AG04450 (cell line): ENCODE measurements at regions not wholly inside any gene's neighbourhood (a gene's known extent, or its start where the extent isn't known, plus 50 kb on each side); places are given as distances from the start of the nearest gene placed in this dataset.

Source experiments
- CTCF ChIA-PET: fragments of 300-600, 350-600 bp; formaldehyde crosslinking; extraction: SDS; loops from one replicate; lab custom pipeline; 2022; ENCODE audit warnings: antibody characterized with exemption, inconsistent platforms; lab: Charles Lee
- POLR2A ChIA-PET: fragments of 350-600 bp; formaldehyde crosslinking; extraction: SDS; loops from one replicate; lab custom pipeline; 2021; ENCODE audit warnings: antibody characterized with exemption, inconsistent platforms; lab: Yijun Ruan, JAX
- DNase-seq: peaks from one replicate; pipeline ENCODE4 v3.0.0-alpha.2; 2011; ENCODE audit warnings: low read depth, low spot score
- H3K27ac ChIP-seq: one replicate; pipeline ENCODE4 v1.5.1; 2012; ENCODE audit warnings: low read depth, low read length, control low read depth
- H3K27me3 ChIP-seq: one replicate; pipeline ENCODE4 v1.6.0; 2012; ENCODE audit warnings: low read length; ENCODE audit not compliant: control insufficient read depth, insufficient read depth
- H3K4me3 ChIP-seq: 2 replicates; pipeline ENCODE4 v1.5.1; 2011; ENCODE audit warnings: mild to moderate bottlenecking, low read depth, low read length, control low read depth
- H3K9me3 ChIP-seq: 2 replicates; pipeline ENCODE4 v1.5.1; 2012; ENCODE audit warnings: low read length; ENCODE audit not compliant: control insufficient read depth, insufficient read depth
- CTCF ChIP-seq: IDR thresholded peaks from 2 replicates; pipeline ENCODE4 v1.5.1; 2011; ENCODE audit warnings: low read depth, low read length, control low read depth, inconsistent platforms

GRCh38 chr9:106620081-106620480 is 242.9 kb upstream of the ZNF462 start:
- H3K27me3 ChIP-seq, result no peaks in the 10 kb centered on the region
- H3K27ac ChIP-seq, result no peak overlapping the region
- no peak for TF ChIP-seq CTCF
- no peaks in the 10 kb centered on the region for H3K9me3 ChIP-seq
- ChIA-PET POLR2A (no interaction called here), CTCF (interaction anchor here (0.9 kb wide), 1 partner anchor 275 kb away, joined by 3 read pairs; no protein-coding TSS in a partner anchor)
- H3K4me3 ChIP-seq, result no peak overlapping the region
- DNase-seq, result no peak

- Histone ChIP-seq H3K27me3 (no peaks in the 10 kb centered on the region), H3K9me3 (no peaks in the 10 kb centered on the region), H3K4me3 (no peak overlapping the region), H3K27ac (no peak overlapping the region)
- no peak for DNase-seq
- ChIA-PET POLR2A (no interaction called here), CTCF (interaction anchor here (0.9 kb wide), 1 partner anchor 274 kb away, joined by 3 read pairs; no protein-coding TSS in a partner anchor)
- TF ChIP-seq CTCF, result no peak
Observed at GRCh38 chr9:106620866-106621265, 242.1 kb upstream of the ZNF462 start.

- CTCF ChIA-PET, result interaction anchor here (0.9 kb wide), 1 partner anchor 273 kb away, joined by 3 read pairs; no protein-coding TSS in a partner anchor
- TF ChIP-seq CTCF, result no peak
- Histone ChIP-seq H3K27me3 (no peaks in the 10 kb centered on the region), H3K27ac (no peak overlapping the region), H3K4me3 (no peak overlapping the region), H3K9me3 (no peaks in the 10 kb centered on the region)
- DNase-seq, result no peak
- POLR2A ChIA-PET, result no interaction called here
Observed at GRCh38 chr9:106621313-106622163, 241.4 kb upstream of the ZNF462 start.

- POLR2A ChIA-PET, result no interaction called here
- H3K9me3 ChIP-seq, result no peaks in the 10 kb centered on the region
- CTCF ChIA-PET, result no interaction called here
- no peak for DNase-seq
- no peak for TF ChIP-seq CTCF
- H3K27me3 ChIP-seq, result no peaks in the 10 kb centered on the region
- no peak overlapping the region for H3K27ac ChIP-seq
- no peak overlapping the region for H3K4me3 ChIP-seq
Observed at GRCh38 chr9:106622164-106622487, 240.8 kb upstream of the ZNF462 start.

- DNase-seq, result no peak
- CTCF ChIA-PET, result no interaction called here
- Histone ChIP-seq H3K4me3 (no peak overlapping the region), H3K9me3 (no peaks in the 10 kb centered on the region), H3K27ac (no peak overlapping the region), H3K27me3 (no peaks in the 10 kb centered on the region)
- POLR2A ChIA-PET, result no interaction called here
- TF ChIP-seq CTCF, result no peak
Observed at GRCh38 chr9:106623558-106623957, 239.4 kb upstream of the ZNF462 start.
